K562 (cell line): ENCODE measurements at regions not wholly inside any gene's neighbourhood (a gene's known extent, or its start where the extent isn't known, plus 50 kb on each side); places are given as distances from the start of the nearest gene placed in this dataset.

Experiments
- ATAC-seq: fragments of 200-7000 bp; cut with Tn5 transposase; 3 replicates; pipeline ENCODE4 v1.9.1; 2020; ENCODE audit warnings: moderate library complexity
- BruUV-seq: library from RNA; stranded (reverse); fragments of 400-500 nt; replicated peaks from 2 replicates; lab custom pipeline; 2021; lab: Mats Ljungman, UMichigan
- CTCF ChIA-PET: fragments of 300-600 bp; formaldehyde crosslinking; extraction: SDS; loops from one replicate; lab custom pipeline; 2021; ENCODE audit warnings: low intra/inter-chr PET ratio; lab: Yijun Ruan, JAX
- POLR2A ChIA-PET: fragments of 300-600, 350-650 bp; sonication (Branson Sonifier 250); formaldehyde crosslinking; extraction: SDS; loops from one replicate; lab custom pipeline; 2021; ENCODE audit warnings: antibody characterized with exemption, inconsistent platforms; lab: Yijun Ruan, JAX
- DNase-seq, 4 experiments: peaks; one replicate each; pipeline versions ENCODE4 v3.0.0 to v3.0.0-alpha.2; 2011 to 2018; ENCODE audit warnings: low spot score in 3 of 4, mixed read lengths in 3 of 4; ENCODE audit errors: extremely low read depth in 1 of 4
- FAIRE-seq: peaks from 2 replicates; lab custom pipeline; 2011; peaks lifted over from hg19 to GRCh38; lab: Jason Lieb, UNC
- H2AFZ ChIP-seq: 2 replicates; pipeline ENCODE4 v1.6.0; 2011; ENCODE audit warnings: low read depth, low read length, control low read depth, inconsistent platforms
- H3K27ac ChIP-seq: fragments of 200-600 bp; 3 replicates; pipeline ENCODE4 v1.8.0; 2011; ENCODE audit warnings: low read depth, mild to moderate bottlenecking, control low read depth, inconsistent platforms, low read length, moderate library complexity, mixed read lengths; ENCODE audit errors: extremely low read depth
- H3K27me3 ChIP-seq, 2 experiments: fragments of 300-600 bp in 1 of 2; 2 replicates in 1 of 2; 3 replicates in 1 of 2; pipeline versions ENCODE4 v1.6.0 to v1.8.0; 2011; ENCODE audit warnings: inconsistent platforms in 2 of 2, low read length in 2 of 2, mild to moderate bottlenecking in 1 of 2, mixed read lengths in 1 of 2, moderate library complexity in 1 of 2; ENCODE audit not compliant: control insufficient read depth in 2 of 2, insufficient read depth in 2 of 2
- H3K36me3 ChIP-seq: fragments of 300-600 bp; 3 replicates; pipeline ENCODE4 v1.8.0; 2011; ENCODE audit warnings: mild to moderate bottlenecking, low read length, inconsistent platforms; ENCODE audit not compliant: control insufficient read depth, insufficient read depth
- H3K4me1 ChIP-seq, 2 experiments: fragments of 200-600 bp in 1 of 2; replicated peaks in 1 of 2; 2 replicates in 1 of 2; 3 replicates in 1 of 2; pipeline versions ENCODE4 v1.5.1 to v1.8.0; 2011; ENCODE audit warnings: inconsistent platforms in 2 of 2, low read length in 2 of 2, mild to moderate bottlenecking in 1 of 2, mixed read lengths in 1 of 2, moderate library complexity in 1 of 2; ENCODE audit not compliant: control insufficient read depth in 2 of 2, insufficient read depth in 2 of 2
- H3K4me2 ChIP-seq: 2 replicates; pipeline ENCODE4 v1.6.1; 2011; ENCODE audit warnings: low read length, control low read depth, inconsistent platforms, mixed read lengths; ENCODE audit not compliant: insufficient read depth
- H3K4me3 ChIP-seq: fragments of 200-600 bp; sonication (generic), shearing (Covaris generic); 2 replicates; pipeline ENCODE4 v1.5.1; 2016; ENCODE audit warnings: control low read depth, inconsistent platforms
- H3K79me2 ChIP-seq: fragments of 200-600 bp; 3 replicates; pipeline ENCODE4 v1.8.0; 2011; ENCODE audit warnings: low read length, inconsistent platforms; ENCODE audit not compliant: control insufficient read depth, insufficient read depth
- H3K9ac ChIP-seq, 2 experiments: 2 replicates each; pipeline versions ENCODE4 v1.6.0 to v1.6.1; 2011; ENCODE audit warnings: low read depth in 2 of 2, low read length in 2 of 2, control low read depth in 1 of 2, inconsistent platforms in 1 of 2, mild to moderate bottlenecking in 1 of 2, mixed read lengths in 1 of 2; ENCODE audit not compliant: insufficient read depth in 1 of 2
- H3K9me1 ChIP-seq: one replicate; pipeline ENCODE4 v1.6.0; 2011; ENCODE audit warnings: inconsistent platforms, mild to moderate bottlenecking, low read length, moderate library complexity; ENCODE audit not compliant: control insufficient read depth, insufficient read depth
- H3K9me3 ChIP-seq: replicated peaks from 2 replicates; pipeline ENCODE4 v1.5.1; 2011; ENCODE audit warnings: low read depth, low read length, inconsistent platforms; ENCODE audit not compliant: control insufficient read depth, insufficient read depth
- H4K20me1 ChIP-seq: replicated peaks from 2 replicates; pipeline ENCODE4 v1.6.1; 2011; ENCODE audit warnings: low read length, inconsistent platforms, mixed read lengths; ENCODE audit not compliant: control insufficient read depth, insufficient read depth
- ASH1L ChIP-seq: fragments of 450-650 bp; IDR thresholded peaks from 2 replicates; pipeline ENCODE4 v1.6.1; 2018; ENCODE audit warnings: borderline replicate concordance, mild to moderate bottlenecking, low read depth; ENCODE audit not compliant: partially characterized antibody
- ATF1 ChIP-seq, 2 experiments: fragments of 450-650 bp in 1 of 2; IDR thresholded peaks; 2 replicates each; pipeline ENCODE4 v1.6.1; 2016; ENCODE audit warnings: missing compliant biosample characterization in 1 of 2, missing genetic modification characterization in 1 of 2
- ATF7 ChIP-seq: fragments of 450-650 bp; IDR thresholded peaks from 2 replicates; pipeline ENCODE4 v1.7.1; 2014; ENCODE audit warnings: mild to moderate bottlenecking, moderate library complexity
- EP300 ChIP-seq: IDR thresholded peaks from 2 replicates; pipeline ENCODE4 v1.6.1; 2012; ENCODE audit warnings: low read length, improper control_type of control experiment
- EWSR1 ChIP-seq: fragments of 450-650 bp; IDR thresholded peaks from 2 replicates; pipeline ENCODE4 v1.6.1; 2018; ENCODE audit warnings: borderline replicate concordance, mild to moderate bottlenecking, low read depth, moderate library complexity; ENCODE audit not compliant: partially characterized antibody
- MTA1 ChIP-seq: fragments of 450-650 bp; IDR thresholded peaks from 2 replicates; pipeline ENCODE4 v1.6.1; 2017; ENCODE audit warnings: borderline replicate concordance
- MTA3 ChIP-seq: fragments of 450-650 bp; formaldehyde crosslinking; IDR thresholded peaks from 2 replicates; pipeline ENCODE4 v1.6.1; 2017; ENCODE audit warnings: mild to moderate bottlenecking, borderline replicate concordance
- RBBP5 ChIP-seq: fragments of 200-600 bp; sonication (generic); IDR thresholded peaks from 2 replicates; pipeline ENCODE4 v1.6.1; 2012; ENCODE audit warnings: borderline replicate concordance, mild to moderate bottlenecking, low read length, control low read depth, inconsistent platforms; ENCODE audit not compliant: insufficient read depth, poor library complexity, severe bottlenecking
- ZNF133 ChIP-seq: fragments of 250-450 bp; sonication (Bioruptor Pico); IDR thresholded peaks from 2 replicates; pipeline ENCODE4 v1.4.0; 2020; ENCODE audit warnings: mild to moderate bottlenecking
- ZNF324 ChIP-seq: fragments of 250-450 bp; sonication (Bioruptor Pico); IDR thresholded peaks from 2 replicates; pipeline ENCODE4 v1.4.0; 2020; ENCODE audit warnings: mild to moderate bottlenecking
- ZNF764 ChIP-seq: fragments of 250-450 bp; sonication (Bioruptor Pico); IDR thresholded peaks from 2 replicates; pipeline ENCODE4 v1.4.0; 2020; ENCODE audit warnings: low read depth, mild to moderate bottlenecking, moderate library complexity
- WGBS: fragments of 100-300 bp; shearing (Covaris generic); methylation state at CpG from one replicate; pipeline ENCODE4 v1.1.6; 2016; ENCODE audit warnings: low coverage, mixed read lengths; ENCODE audit not compliant: insufficient coverage; ENCODE audit errors: missing lambda C conversion rate; 5-methylcytosine and 5-hydroxymethylcytosine counted together
- in situ Hi-C: fragments of 300-500 bp; cut with MboI; formaldehyde crosslinking; loops from 4 replicates; pipeline ENCODE4 v1.15.0; 2018; ENCODE audit warnings: inconsistent platforms, mixed read lengths
- intact Hi-C: fragments of 100-400 bp; cut with micrococcal nuclease; formaldehyde crosslinking; loops from 2 replicates; pipeline ENCODE4 v1.14.2; 2022
- TF ChIP-seq, protein P1 (sequence below): fragments of 250-450 bp; sonication (Bioruptor Pico); IDR thresholded peaks from 2 replicates; pipeline ENCODE4 v1.4.0; 2020; ENCODE audit warnings: mild to moderate bottlenecking
- TF ChIP-seq, protein P2 (sequence below): fragments of 250-450 bp; sonication (Bioruptor Pico); IDR thresholded peaks from 2 replicates; pipeline ENCODE4 v1.9.0; 2021; ENCODE audit warnings: mild to moderate bottlenecking, inconsistent platforms
- TF ChIP-seq, protein P3 (sequence below), 3 experiments: IDR thresholded peaks in 2 of 3; conservative IDR thresholded peaks in 1 of 3; 2 replicates each; pipeline ENCODE4 v1.5.1; 2011 to 2012; ENCODE audit warnings: low read length in 3 of 3, mild to moderate bottlenecking in 3 of 3, control low read depth in 2 of 3, improper control_type of control experiment in 1 of 3, inconsistent platforms in 1 of 3, low read depth in 1 of 3, mixed read lengths in 1 of 3, moderate library complexity in 1 of 3; ENCODE audit not compliant: insufficient read depth in 2 of 3

DNA sequence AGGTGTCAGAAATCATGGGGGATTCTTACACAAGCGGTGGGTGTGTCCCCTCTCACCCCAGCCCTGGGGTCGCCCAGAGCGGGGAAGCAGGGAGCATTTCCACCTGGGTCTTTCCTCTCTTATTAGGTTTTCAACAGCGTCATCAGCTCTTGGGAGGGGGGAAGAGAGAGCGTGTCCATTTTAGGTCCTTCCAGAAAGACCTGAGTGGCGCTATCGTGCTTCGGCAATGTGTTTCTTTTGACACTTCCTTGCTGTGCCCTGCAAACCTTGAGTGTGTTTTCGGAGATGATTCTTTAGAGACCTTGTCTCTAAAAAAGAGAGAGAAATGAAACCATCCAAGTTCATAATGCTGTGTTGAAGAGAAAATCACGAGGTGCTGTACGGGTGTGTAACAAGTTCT lies 86.9 kb upstream of the PITRM1 start:
- no peaks in the 10 kb centered on the region for H3K9me1 ChIP-seq
- no peak overlapping the region for H3K4me2 ChIP-seq
- no peak overlapping the region for H3K4me3 ChIP-seq
- intact Hi-C loops: no loop called here
- FAIRE-seq (peak; percentile 65), ATAC-seq (peak; percentile 75), DNase-seq (peak in 1 of 4 experiments; percentile 22)
- peaks cover 40 to 68% of the 10 kb centered on the region in 2 experiments for H3K27me3 ChIP-seq
- no peaks in the 10 kb centered on the region for H4K20me1 ChIP-seq
- H3K9me3 ChIP-seq: no peaks in the 10 kb centered on the region
- H3K27ac ChIP-seq: no peak overlapping the region
- CTCF ChIA-PET: no interaction called here
- no peaks in the 10 kb centered on the region for H3K36me3 ChIP-seq
- H3K4me1 ChIP-seq: no peaks in the 10 kb centered on the region; a peak in 1 of 5 replicates
- no peak overlapping the region for H3K9ac ChIP-seq
- in situ Hi-C loops: no loop called here
- H3K79me2 ChIP-seq: no peaks in the 10 kb centered on the region
- no peak overlapping the region; the same call in 1 of the 2 replicates for H2AFZ ChIP-seq
- WGBS: 5% methylated on average over 11 of the region's 11 CpGs
- no TSS peak for BruUV-seq
- POLR2A ChIA-PET: no interaction called here
- TF ChIP-seq ZNF764: no peak
- no peak for TF ChIP-seq MTA1
- no peak for TF ChIP-seq ZNF133 (CRISPR knock-in tag)
- TF ChIP-seq RBBP5: no peak
- no peak for TF ChIP-seq ATF1 (CRISPR knock-in tag; IDR thresholded peaks at IDR 0.05)
- TF ChIP-seq ATF1 (tag; IDR thresholded peaks at IDR 0.05): 0 out of 2 replicates have a peak, but pooled peaks have one; percentile 12
- no peak for TF ChIP-seq ASH1L
- no peak for TF ChIP-seq ZNF324 (CRISPR knock-in tag)
- TF ChIP-seq, protein P1, sequence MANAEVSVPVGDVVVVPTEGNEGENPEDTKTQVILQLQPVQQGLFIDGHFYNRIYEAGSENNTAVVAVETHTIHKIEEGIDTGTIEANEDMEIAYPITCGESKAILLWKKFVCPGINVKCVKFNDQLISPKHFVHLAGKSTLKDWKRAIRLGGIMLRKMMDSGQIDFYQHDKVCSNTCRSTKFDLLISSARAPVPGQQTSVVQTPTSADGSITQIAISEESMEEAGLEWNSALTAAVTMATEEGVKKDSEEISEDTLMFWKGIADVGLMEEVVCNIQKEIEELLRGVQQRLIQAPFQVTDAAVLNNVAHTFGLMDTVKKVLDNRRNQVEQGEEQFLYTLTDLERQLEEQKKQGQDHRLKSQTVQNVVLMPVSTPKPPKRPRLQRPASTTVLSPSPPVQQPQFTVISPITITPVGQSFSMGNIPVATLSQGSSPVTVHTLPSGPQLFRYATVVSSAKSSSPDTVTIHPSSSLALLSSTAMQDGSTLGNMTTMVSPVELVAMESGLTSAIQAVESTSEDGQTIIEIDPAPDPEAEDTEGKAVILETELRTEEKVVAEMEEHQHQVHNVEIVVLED: no peak
- TF ChIP-seq EP300: no peak
- TF ChIP-seq, protein P2, sequence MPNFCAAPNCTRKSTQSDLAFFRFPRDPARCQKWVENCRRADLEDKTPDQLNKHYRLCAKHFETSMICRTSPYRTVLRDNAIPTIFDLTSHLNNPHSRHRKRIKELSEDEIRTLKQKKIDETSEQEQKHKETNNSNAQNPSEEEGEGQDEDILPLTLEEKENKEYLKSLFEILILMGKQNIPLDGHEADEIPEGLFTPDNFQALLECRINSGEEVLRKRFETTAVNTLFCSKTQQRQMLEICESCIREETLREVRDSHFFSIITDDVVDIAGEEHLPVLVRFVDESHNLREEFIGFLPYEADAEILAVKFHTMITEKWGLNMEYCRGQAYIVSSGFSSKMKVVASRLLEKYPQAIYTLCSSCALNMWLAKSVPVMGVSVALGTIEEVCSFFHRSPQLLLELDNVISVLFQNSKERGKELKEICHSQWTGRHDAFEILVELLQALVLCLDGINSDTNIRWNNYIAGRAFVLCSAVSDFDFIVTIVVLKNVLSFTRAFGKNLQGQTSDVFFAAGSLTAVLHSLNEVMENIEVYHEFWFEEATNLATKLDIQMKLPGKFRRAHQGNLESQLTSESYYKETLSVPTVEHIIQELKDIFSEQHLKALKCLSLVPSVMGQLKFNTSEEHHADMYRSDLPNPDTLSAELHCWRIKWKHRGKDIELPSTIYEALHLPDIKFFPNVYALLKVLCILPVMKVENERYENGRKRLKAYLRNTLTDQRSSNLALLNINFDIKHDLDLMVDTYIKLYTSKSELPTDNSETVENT (CRISPR knock-in tag): no peak
- TF ChIP-seq MTA3: no peak
- TF ChIP-seq ATF7: no peak
- no peak for TF ChIP-seq EWSR1
- TF ChIP-seq, protein P3, sequence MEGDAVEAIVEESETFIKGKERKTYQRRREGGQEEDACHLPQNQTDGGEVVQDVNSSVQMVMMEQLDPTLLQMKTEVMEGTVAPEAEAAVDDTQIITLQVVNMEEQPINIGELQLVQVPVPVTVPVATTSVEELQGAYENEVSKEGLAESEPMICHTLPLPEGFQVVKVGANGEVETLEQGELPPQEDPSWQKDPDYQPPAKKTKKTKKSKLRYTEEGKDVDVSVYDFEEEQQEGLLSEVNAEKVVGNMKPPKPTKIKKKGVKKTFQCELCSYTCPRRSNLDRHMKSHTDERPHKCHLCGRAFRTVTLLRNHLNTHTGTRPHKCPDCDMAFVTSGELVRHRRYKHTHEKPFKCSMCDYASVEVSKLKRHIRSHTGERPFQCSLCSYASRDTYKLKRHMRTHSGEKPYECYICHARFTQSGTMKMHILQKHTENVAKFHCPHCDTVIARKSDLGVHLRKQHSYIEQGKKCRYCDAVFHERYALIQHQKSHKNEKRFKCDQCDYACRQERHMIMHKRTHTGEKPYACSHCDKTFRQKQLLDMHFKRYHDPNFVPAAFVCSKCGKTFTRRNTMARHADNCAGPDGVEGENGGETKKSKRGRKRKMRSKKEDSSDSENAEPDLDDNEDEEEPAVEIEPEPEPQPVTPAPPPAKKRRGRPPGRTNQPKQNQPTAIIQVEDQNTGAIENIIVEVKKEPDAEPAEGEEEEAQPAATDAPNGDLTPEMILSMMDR (IDR thresholded peaks at IDR 0.05 in 2 of 3, conservative IDR thresholded peaks at IDR 0.05 in 1 of 3; ENCODE audit: insufficient read depth in 2 of 3, low read depth in 1 of 3, low read length in 3 of 3): peak in 2 of 3 experiments; percentile 12 to 32; a peak in 2 of 6 replicates
